ENCODE measurements at regions not wholly inside any gene's neighbourhood (a gene's known extent, or its start where the extent isn't known, plus 50 kb on each side); places are given as distances from the start of the nearest gene placed in this dataset.

- DNase-seq (ENCODE audit: low read depth in 1 of 2, low spot score in 1 of 2) = no peak
Measured at GRCh38 chr12:41936333-41936732, 208.3 kb downstream of the GXYLT1 start.

DNA sequence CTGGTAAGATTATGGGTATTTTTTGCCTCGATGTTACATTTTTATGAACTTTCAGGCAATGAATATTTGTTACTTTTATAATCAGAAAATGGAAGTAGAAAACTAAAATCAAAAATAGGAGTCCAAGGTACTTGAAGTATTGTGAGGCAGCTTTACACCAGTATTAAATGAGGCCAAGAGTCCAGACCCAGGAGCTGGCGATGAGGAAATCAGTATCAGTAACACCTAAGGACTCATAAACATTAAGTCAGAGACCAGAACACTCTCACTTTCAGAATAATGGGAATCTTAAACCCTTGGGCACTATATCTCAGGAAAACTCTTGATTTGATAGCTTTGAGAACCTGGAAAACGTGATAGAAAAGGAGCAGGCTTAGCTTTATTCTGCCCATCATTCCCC lies 208.8 kb downstream of the GXYLT1 start:
- no peak for DNase-seq (ENCODE audit: low read depth in 1 of 2, low spot score in 1 of 2)

- no peak for DNase-seq (ENCODE audit: low read depth in 1 of 2, low spot score in 1 of 2)
Measured at GRCh38 chr12:41932470-41932991, 212.1 kb downstream of the GXYLT1 start.

DNA sequence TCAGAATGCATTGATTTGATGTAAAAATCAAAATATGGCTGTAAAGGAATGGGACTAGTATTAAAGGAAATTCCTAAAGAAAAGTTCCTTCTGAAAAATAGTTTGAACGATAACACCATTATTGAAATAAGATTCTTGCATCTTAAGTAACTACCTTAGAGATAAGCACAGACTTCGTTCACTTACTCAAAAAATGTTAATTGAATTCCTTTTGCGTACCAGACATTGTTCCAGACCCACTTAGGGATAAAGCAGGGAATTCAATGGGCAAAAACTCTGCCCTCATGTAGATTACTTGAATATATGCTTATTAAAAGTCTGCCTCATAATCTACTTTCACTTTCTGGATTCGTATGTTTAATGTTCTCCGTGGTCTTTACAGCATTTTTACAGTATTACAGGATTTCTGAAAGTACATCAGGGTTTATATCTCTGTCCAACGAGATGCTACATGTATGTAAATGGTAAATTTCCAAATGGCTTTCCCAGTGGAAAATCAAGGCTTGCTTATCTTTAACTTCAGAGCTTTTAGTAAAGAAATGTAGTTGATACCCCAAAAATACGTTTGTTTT lies 213.7 kb downstream of the GXYLT1 start:
- DNase-seq (ENCODE audit: low read depth in 1 of 2, low spot score in 1 of 2) = no peak

GRCh38 chr12:41924111-41924510 lies 220.6 kb downstream of the GXYLT1 start:
- no peak for DNase-seq (ENCODE audit: low read depth in 1 of 2, low spot score in 1 of 2)

GRCh38 chr12:41923351-41923750 lies 221.3 kb downstream of the GXYLT1 start:
- no peak for DNase-seq (ENCODE audit: low read depth in 1 of 2, low spot score in 1 of 2)

DNA sequence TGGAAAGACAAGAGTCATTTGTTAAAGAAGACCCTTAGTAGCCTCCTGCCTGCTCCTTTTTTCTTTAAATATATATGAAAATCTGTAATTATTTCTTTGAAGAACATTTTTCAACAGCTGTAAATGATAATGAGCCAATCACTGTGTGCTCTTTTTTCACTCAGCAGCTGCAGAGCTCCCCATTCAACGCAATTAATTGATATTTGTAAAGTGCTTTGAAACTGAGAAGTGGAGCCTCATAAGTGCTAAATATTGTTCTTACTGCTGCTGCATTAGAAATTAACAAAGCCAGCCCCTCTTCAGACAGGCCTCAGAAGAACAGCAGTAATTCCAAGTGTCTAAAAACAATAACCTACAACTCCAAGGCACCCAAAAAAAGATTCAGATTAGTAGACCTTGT lies 224.3 kb downstream of the GXYLT1 start:
- no peak for DNase-seq (ENCODE audit: low read depth in 1 of 2, low spot score in 1 of 2)

- DNase-seq (ENCODE audit: low read depth in 1 of 2, low spot score in 1 of 2) = no peak
Measured at GRCh38 chr12:41919526-41920261, 225.0 kb downstream of the GXYLT1 start.

- no peak for DNase-seq (ENCODE audit: low read depth in 1 of 2, low spot score in 1 of 2)
Measured at GRCh38 chr12:41919048-41919447, 225.6 kb downstream of the GXYLT1 start.

- DNase-seq (ENCODE audit: low read depth in 1 of 2, low spot score in 1 of 2) = no peak
Measured at GRCh38 chr12:41917938-41918341, 226.7 kb downstream of the GXYLT1 start.

GRCh38 chr12:41917181-41917580 lies 227.5 kb downstream of the GXYLT1 start:
- DNase-seq (ENCODE audit: low read depth in 1 of 2, low spot score in 1 of 2) = no peak

GRCh38 chr12:41910578-41911320 lies 233.9 kb downstream of the GXYLT1 start:
- no peak for DNase-seq (ENCODE audit: low read depth in 1 of 2, low spot score in 1 of 2)

DNA sequence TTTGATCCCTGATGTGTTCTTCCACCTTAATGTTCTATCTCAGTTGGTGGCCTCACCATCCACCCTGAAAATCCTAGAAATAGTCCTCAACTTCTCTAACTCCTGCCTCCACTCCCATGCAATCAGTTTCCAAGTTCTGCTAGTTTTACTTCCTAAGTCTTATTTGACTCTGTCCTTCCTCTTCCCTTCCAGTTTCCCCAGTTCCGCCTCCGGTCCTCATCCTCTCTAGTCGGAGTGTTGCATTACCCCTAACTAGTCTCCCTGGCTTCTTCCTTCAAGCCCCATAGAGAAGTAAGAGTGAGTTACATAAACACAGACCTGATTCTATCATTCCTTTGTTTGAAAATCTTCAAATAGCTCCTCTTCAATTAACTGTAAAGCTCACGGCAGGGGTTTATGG lies 236.5 kb downstream of the GXYLT1 start:
- DNase-seq (ENCODE audit: low read depth in 1 of 2, low spot score in 1 of 2) = no peak

GRCh38 chr12:41907550-41907949 lies 237.1 kb downstream of the GXYLT1 start:
- DNase-seq (ENCODE audit: low read depth in 1 of 2, low spot score in 1 of 2) = no peak

GRCh38 chr12:41907021-41907420 lies 237.7 kb downstream of the GXYLT1 start:
- no peak for DNase-seq (ENCODE audit: low read depth in 1 of 2, low spot score in 1 of 2)

GRCh38 chr12:41905759-41906297 lies 238.8 kb downstream of the GXYLT1 start:
- no peak for DNase-seq (ENCODE audit: low read depth in 1 of 2, low spot score in 1 of 2)

- no peak for DNase-seq (ENCODE audit: low read depth in 1 of 2, low spot score in 1 of 2)
Measured at GRCh38 chr12:41905073-41905758, 239.5 kb downstream of the GXYLT1 start.

DNA sequence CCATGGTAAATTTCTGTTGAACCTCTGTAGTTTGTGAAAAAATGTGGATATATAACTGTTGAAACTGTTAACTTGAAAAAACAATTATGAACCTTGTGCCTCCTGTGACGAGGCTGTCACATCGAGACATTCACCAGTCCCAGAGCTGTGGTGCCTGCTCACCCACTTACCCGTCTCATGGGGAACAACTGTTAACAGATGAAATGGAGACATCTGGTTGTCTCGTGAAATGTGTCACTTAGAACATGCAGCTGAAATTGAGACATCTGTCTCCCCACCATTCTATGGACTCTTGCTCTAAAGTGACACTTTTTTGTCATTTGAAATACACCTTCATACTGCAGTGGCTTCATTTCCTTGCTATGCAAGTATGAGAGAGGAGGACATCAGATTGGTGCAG lies 240.6 kb downstream of the GXYLT1 start:
- no peak for DNase-seq (ENCODE audit: low read depth in 1 of 2, low spot score in 1 of 2)

DNA sequence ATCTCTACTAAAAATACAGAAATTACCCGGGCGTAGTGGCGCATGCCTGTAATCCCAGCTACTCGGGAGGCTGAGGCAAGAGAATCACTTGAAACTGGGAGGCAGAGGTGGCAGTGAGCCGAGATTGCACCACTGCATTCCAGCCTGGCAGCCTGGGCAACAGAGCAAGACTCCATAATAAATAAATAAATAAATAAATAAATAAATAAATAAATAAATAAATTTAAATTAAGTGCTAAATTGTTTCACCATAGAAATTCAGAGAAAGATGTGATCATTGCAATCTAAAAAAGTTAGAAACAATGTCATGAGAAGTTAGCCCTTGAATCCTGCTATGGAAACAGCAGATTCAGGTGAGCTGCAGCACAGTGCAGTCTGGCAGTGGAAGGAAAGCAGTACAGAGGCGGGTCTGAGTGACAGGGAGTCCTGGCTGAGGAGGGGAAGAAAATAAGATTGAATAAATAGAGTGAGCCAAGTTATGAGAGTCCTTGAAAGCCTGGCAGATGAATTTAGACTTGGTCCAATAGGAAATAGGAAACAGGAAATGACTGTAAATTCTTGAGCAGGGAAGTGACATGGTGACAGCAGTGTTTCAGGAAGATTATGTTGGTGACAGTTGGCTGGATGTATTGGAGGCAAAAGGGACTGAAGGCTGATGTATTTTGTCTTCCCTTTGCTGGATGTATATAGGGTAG lies 241.5 kb downstream of the GXYLT1 start:
- DNase-seq (ENCODE audit: low read depth in 1 of 2, low spot score in 1 of 2) = no peak

DNA sequence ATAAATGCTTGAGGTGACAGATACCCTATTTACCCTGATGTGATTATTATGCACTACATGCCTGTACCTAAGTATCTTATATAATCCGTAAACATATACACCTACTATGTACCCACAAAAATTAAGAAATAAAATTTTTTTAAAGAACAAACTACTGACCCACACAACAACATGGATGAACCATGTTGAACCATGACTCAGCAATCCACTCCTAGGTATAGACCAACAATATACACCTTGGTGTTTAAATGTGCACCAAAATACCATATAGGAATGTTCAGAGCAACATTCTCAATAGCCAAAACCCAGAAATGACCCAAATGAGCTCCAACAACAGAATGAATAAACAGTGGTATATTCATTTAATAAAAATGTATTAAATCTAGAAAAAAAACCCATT lies 245.1 kb downstream of the GXYLT1 start:
- DNase-seq (ENCODE audit: low read depth in 1 of 2, low spot score in 1 of 2) = no peak

- DNase-seq (ENCODE audit: low read depth in 1 of 2, low spot score in 1 of 2) = no peak
Measured at GRCh38 chr12:41897593-41897992, 247.1 kb downstream of the GXYLT1 start.

Measured in activated CD4-positive, alpha-beta T cell treated with anti-CD3 and anti-CD28 coated beads, Interleukin-2, amount 50 U/mL, for 24 hours (primary cell).